Neural cell (in vitro differentiated cells): ENCODE measurements at regions not wholly inside any gene's neighbourhood (a gene's known extent, or its start where the extent isn't known, plus 50 kb on each side); places are given as distances from the start of the nearest gene placed in this dataset.

ENCODE experiments used
- CTCF ChIP-seq: fragments of 450-650 bp; IDR thresholded peaks from 2 replicates; pipeline ENCODE4 v1.5.1; 2014; ENCODE audit warnings: antibody characterized with exemption, mild to moderate bottlenecking, moderate library complexity; ENCODE audit not compliant: poor library complexity, severe bottlenecking
- EP300 ChIP-seq: fragments of 450-650 bp; conservative IDR thresholded peaks from 2 replicates; pipeline ENCODE4 v1.6.1; 2014; ENCODE audit warnings: antibody characterized with exemption, mild to moderate bottlenecking, moderate library complexity; ENCODE audit not compliant: poor library complexity, severe bottlenecking
- EZH2 ChIP-seq: fragments of 200-600, 300-800 bp; shearing (Covaris generic), sonication (generic); IDR thresholded peaks from 2 replicates; pipeline ENCODE4 v1.6.1; 2014; ENCODE audit warnings: antibody characterized with exemption, low read length, borderline replicate concordance, mild to moderate bottlenecking; ENCODE audit not compliant: insufficient read depth, poor library complexity, severe bottlenecking
- MXI1 ChIP-seq: fragments of 450-650 bp; conservative IDR thresholded peaks from 2 replicates; pipeline ENCODE4 v1.6.1; 2014; ENCODE audit warnings: antibody characterized with exemption, mild to moderate bottlenecking; ENCODE audit not compliant: poor library complexity, severe bottlenecking
- POLR2AphosphoS5 ChIP-seq: IDR thresholded peaks from 2 replicates; pipeline ENCODE4 v1.6.1; 2012
- RAD21 ChIP-seq: fragments of 450-650 bp; conservative IDR thresholded peaks from 2 replicates; pipeline ENCODE4 v1.6.1; 2014; ENCODE audit warnings: antibody characterized with exemption, mild to moderate bottlenecking, moderate library complexity
- SMC3 ChIP-seq: fragments of 450-650 bp; conservative IDR thresholded peaks from 2 replicates; pipeline ENCODE4 v1.6.1; 2014; ENCODE audit warnings: antibody characterized with exemption, mild to moderate bottlenecking, moderate library complexity; ENCODE audit not compliant: poor library complexity
- TAF1 ChIP-seq: IDR thresholded peaks from 2 replicates; pipeline ENCODE4 v1.6.1; 2012; ENCODE audit warnings: low read depth

- TF ChIP-seq CTCF (no peak), RAD21 (no peak), POLR2AphosphoS5 (no peak), MXI1 (no peak), SMC3 (no peak), EZH2 (no peak), EP300 (no peak), TAF1 (no peak)
Observed at GRCh38 chr6:76856065-76856464, 607.2 kb downstream of the HTR1B start.
